Astrocyte (in vitro differentiated cells and primary cell): ENCODE measurements at regions not wholly inside any gene's neighbourhood (a gene's known extent, or its start where the extent isn't known, plus 50 kb on each side); places are given as distances from the start of the nearest gene placed in this dataset.
A peak's percentile ranks its signal among the peaks of the same experiment; 100 is the strongest.

ENCODE experiments used
- DNase-seq: peaks from one replicate; pipeline ENCODE4 v3.0.0-alpha.2; 2010; ENCODE audit warnings: low read depth
- FAIRE-seq: peaks from 2 replicates; lab custom pipeline; 2011; peaks lifted over from hg19 to GRCh38; lab: Jason Lieb, UNC
- H2AFZ ChIP-seq: 2 replicates; pipeline ENCODE4 v1.6.0; 2012; ENCODE audit warnings: low read depth, low read length, inconsistent platforms
- H3K27ac ChIP-seq: 2 replicates; pipeline ENCODE4 v1.5.1; 2011; ENCODE audit warnings: low read depth, low read length, inconsistent platforms
- H3K27me3 ChIP-seq: 2 replicates; pipeline ENCODE4 v1.6.0; 2011; ENCODE audit warnings: low read length, inconsistent platforms; ENCODE audit not compliant: insufficient read depth
- H3K36me3 ChIP-seq: 2 replicates; pipeline ENCODE4 v1.5.1; 2011; ENCODE audit warnings: low read length, inconsistent platforms; ENCODE audit not compliant: insufficient read depth
- H3K4me1 ChIP-seq: 2 replicates; pipeline ENCODE4 v1.5.1; 2011; ENCODE audit warnings: low read length, inconsistent platforms; ENCODE audit not compliant: insufficient read depth
- H3K4me2 ChIP-seq: 2 replicates; pipeline ENCODE4 v1.6.0; 2012; ENCODE audit warnings: low read length, inconsistent platforms
- H3K4me3 ChIP-seq: 2 replicates; pipeline ENCODE4 v1.5.1; 2011; ENCODE audit warnings: low read depth, mild to moderate bottlenecking, low read length, inconsistent platforms; ENCODE audit not compliant: insufficient read depth
- H3K79me2 ChIP-seq: 2 replicates; pipeline ENCODE4 v1.6.0; 2012; ENCODE audit warnings: mild to moderate bottlenecking, low read length, inconsistent platforms; ENCODE audit not compliant: insufficient read depth
- H3K9ac ChIP-seq: 2 replicates; pipeline ENCODE4 v1.6.0; 2012; ENCODE audit warnings: mild to moderate bottlenecking, low read length, inconsistent platforms
- H3K9me3 ChIP-seq: 2 replicates; pipeline ENCODE4 v1.5.1; 2012; ENCODE audit warnings: low read depth, mild to moderate bottlenecking, low read length, inconsistent platforms; ENCODE audit not compliant: insufficient read depth
- H4K20me1 ChIP-seq: 2 replicates; pipeline ENCODE4 v1.6.0; 2012; ENCODE audit warnings: low read length, inconsistent platforms; ENCODE audit not compliant: insufficient read depth
- H3K27ac Mint-ChIP-seq: one replicate; pipeline ENCODE4 v1.8.0; 2021; ENCODE audit warnings: mild to moderate bottlenecking, mixed read lengths; ENCODE audit not compliant: unreplicated experiment
- H3K27me3 Mint-ChIP-seq: one replicate; pipeline ENCODE4 v1.8.0; 2021; ENCODE audit warnings: low read depth, mixed read lengths; ENCODE audit not compliant: unreplicated experiment
- H3K36me3 Mint-ChIP-seq: one replicate; pipeline ENCODE4 v1.8.0; 2021; ENCODE audit warnings: low read depth, mixed read lengths; ENCODE audit not compliant: unreplicated experiment
- H3K4me1 Mint-ChIP-seq: one replicate; pipeline ENCODE4 v1.8.0; 2021; ENCODE audit warnings: low read depth, mixed read lengths; ENCODE audit not compliant: unreplicated experiment
- H3K4me3 Mint-ChIP-seq: one replicate; pipeline ENCODE4 v1.8.0; 2021; ENCODE audit warnings: mild to moderate bottlenecking, moderate library complexity, mixed read lengths; ENCODE audit not compliant: unreplicated experiment
- H3K9me3 Mint-ChIP-seq: one replicate; pipeline ENCODE4 v1.8.0; 2021; ENCODE audit warnings: mild to moderate bottlenecking, mixed read lengths; ENCODE audit not compliant: unreplicated experiment
- EZH2 ChIP-seq: IDR thresholded peaks from 2 replicates; pipeline ENCODE4 v1.6.1; 2012; ENCODE audit warnings: mild to moderate bottlenecking, low read length, inconsistent platforms; ENCODE audit not compliant: insufficient read depth
- TF ChIP-seq, protein P1 (sequence below): IDR thresholded peaks from 2 replicates; pipeline ENCODE4 v1.5.1; 2011; ENCODE audit warnings: low read depth, mild to moderate bottlenecking, inconsistent platforms, low read length, moderate library complexity; ENCODE audit not compliant: insufficient read depth

- DNase-seq (peak; percentile 11), FAIRE-seq (no peak)
- Histone ChIP-seq H3K79me2 (no peaks in the 10 kb centered on the region), H3K27ac (no peak overlapping the region), H3K4me1 (no peaks in the 10 kb centered on the region), H3K27me3 (no peaks in the 10 kb centered on the region), H3K36me3 (no peaks in the 10 kb centered on the region), H3K4me3 (no peak overlapping the region), H3K4me2 (no peak overlapping the region), H4K20me1 (no peaks in the 10 kb centered on the region), H3K9me3 (no peaks in the 10 kb centered on the region), H2AFZ (no peak overlapping the region), H3K9ac (no peak overlapping the region)
- Mint-ChIP-seq H3K27me3 (no peaks in the 10 kb centered on the region), H3K4me1 (no peaks in the 10 kb centered on the region), H3K27ac (no peak overlapping the region), H3K36me3 (no peaks in the 10 kb centered on the region), H3K4me3 (no peak overlapping the region), H3K9me3 (no peaks in the 10 kb centered on the region)
- no peak for TF ChIP-seq EZH2
- TF ChIP-seq, protein P1, sequence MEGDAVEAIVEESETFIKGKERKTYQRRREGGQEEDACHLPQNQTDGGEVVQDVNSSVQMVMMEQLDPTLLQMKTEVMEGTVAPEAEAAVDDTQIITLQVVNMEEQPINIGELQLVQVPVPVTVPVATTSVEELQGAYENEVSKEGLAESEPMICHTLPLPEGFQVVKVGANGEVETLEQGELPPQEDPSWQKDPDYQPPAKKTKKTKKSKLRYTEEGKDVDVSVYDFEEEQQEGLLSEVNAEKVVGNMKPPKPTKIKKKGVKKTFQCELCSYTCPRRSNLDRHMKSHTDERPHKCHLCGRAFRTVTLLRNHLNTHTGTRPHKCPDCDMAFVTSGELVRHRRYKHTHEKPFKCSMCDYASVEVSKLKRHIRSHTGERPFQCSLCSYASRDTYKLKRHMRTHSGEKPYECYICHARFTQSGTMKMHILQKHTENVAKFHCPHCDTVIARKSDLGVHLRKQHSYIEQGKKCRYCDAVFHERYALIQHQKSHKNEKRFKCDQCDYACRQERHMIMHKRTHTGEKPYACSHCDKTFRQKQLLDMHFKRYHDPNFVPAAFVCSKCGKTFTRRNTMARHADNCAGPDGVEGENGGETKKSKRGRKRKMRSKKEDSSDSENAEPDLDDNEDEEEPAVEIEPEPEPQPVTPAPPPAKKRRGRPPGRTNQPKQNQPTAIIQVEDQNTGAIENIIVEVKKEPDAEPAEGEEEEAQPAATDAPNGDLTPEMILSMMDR, result no peak
These were observed 680.3 kb downstream of the PLA2G4A start for GRCh38 chr1:187509091-187509490.

DNA sequence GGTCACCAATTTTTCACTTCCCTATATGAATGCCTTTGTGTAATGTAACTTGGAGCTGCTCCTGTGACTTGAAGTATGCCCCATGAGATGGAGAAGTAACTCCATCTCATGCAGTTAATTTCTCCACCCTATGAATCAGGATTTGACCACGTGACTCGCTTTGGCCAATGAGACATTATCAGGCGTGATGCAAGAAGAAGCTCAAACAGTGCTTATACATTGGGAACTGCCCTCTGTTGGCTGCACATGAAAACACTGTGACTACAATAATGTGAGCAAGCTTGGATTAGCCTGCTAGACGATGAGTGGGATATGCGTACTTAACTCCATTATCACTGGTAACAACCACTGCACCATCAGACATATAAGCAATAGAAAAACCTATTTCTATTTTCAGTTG, 684.4 kb downstream of the PLA2G4A start:
- Histone ChIP-seq H3K4me1 (no peaks in the 10 kb centered on the region), H3K36me3 (no peaks in the 10 kb centered on the region), H3K4me3 (no peak overlapping the region), H3K27me3 (no peaks in the 10 kb centered on the region), H4K20me1 (no peaks in the 10 kb centered on the region), H3K9ac (no peak overlapping the region), H3K27ac (no peak overlapping the region), H2AFZ (no peak overlapping the region), H3K4me2 (no peak overlapping the region), H3K9me3 (no peaks in the 10 kb centered on the region), H3K79me2 (no peaks in the 10 kb centered on the region)
- FAIRE-seq (no peak), DNase-seq (no peak)
- H3K4me3 Mint-ChIP-seq, result no peak overlapping the region
- no peaks in the 10 kb centered on the region for H3K27me3 Mint-ChIP-seq
- no peaks in the 10 kb centered on the region for H3K4me1 Mint-ChIP-seq
- TF ChIP-seq EZH2, result no peak
- TF ChIP-seq, protein P1, result no peak
- no peaks in the 10 kb centered on the region for H3K36me3 Mint-ChIP-seq
- no peaks in the 10 kb centered on the region for H3K9me3 Mint-ChIP-seq
- no peak overlapping the region for H3K27ac Mint-ChIP-seq

DNA sequence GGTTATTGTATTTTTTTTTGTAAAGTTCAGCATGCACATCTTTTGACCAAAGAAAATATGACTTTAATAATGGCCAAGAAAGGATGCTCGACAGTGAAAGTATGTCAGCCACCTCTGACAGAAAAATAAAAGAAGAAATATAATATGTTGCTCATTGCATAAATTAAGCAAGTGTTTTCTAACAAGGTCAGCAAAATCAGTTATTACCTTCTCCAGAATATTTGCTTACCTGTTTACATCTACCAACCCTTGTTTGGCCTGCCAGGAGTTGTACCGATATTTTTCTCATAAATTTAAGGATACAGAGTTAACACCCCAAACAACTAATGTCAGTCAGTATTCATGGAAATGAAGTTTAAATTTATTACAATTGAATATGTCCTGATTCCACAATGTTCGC, 685.4 kb downstream of the PLA2G4A start:
- no peaks in the 10 kb centered on the region for H3K9me3 ChIP-seq
- H3K4me1 Mint-ChIP-seq, result no peaks in the 10 kb centered on the region
- no peak overlapping the region for H3K27ac Mint-ChIP-seq

More for the DNA sequence above, 685.4 kb downstream of the PLA2G4A start:
- H3K4me3 ChIP-seq, result no peak overlapping the region
- H3K27me3 ChIP-seq, result no peaks in the 10 kb centered on the region
- H3K27ac ChIP-seq, result no peak overlapping the region
- H2AFZ ChIP-seq, result no peak overlapping the region
- DNase-seq (no peak), FAIRE-seq (no peak)
- no peaks in the 10 kb centered on the region for H3K36me3 ChIP-seq
- no peaks in the 10 kb centered on the region for H3K4me1 ChIP-seq
- Mint-ChIP-seq H3K36me3 (no peaks in the 10 kb centered on the region), H3K4me3 (no peak overlapping the region), H3K9me3 (no peaks in the 10 kb centered on the region), H3K27me3 (no peaks in the 10 kb centered on the region)
- TF ChIP-seq EZH2, result no peak
- TF ChIP-seq, protein P1, result no peak
- H3K4me2 ChIP-seq, result no peak overlapping the region
- H4K20me1 ChIP-seq, result no peaks in the 10 kb centered on the region
- no peak overlapping the region for H3K9ac ChIP-seq
- no peaks in the 10 kb centered on the region for H3K79me2 ChIP-seq
